H1 (cell line): ENCODE measurements at regions not wholly inside any gene's neighbourhood (a gene's known extent, or its start where the extent isn't known, plus 50 kb on each side); places are given as distances from the start of the nearest gene placed in this dataset.

Experiments
- ASH2L ChIP-seq: fragments of 200-600, 300-600 bp; sonication (generic); IDR thresholded peaks from one replicate; pipeline ENCODE4 v1.7.1; 2017; ENCODE audit warnings: low read length
- CBX5 ChIP-seq: fragments of 300-800, 300-1000 bp; sonication (generic); IDR thresholded peaks from 2 replicates; pipeline ENCODE4 v1.7.1; 2016; ENCODE audit warnings: antibody characterized with exemption, low read length, low read depth
- RBBP5 ChIP-seq: IDR thresholded peaks from 2 replicates; pipeline ENCODE4 v1.7.1; 2012; ENCODE audit warnings: low read depth, mild to moderate bottlenecking, inconsistent platforms, low read length, moderate library complexity, borderline replicate concordance
- SUZ12 ChIP-seq: fragments of 200-600 bp; sonication (generic); IDR thresholded peaks from 2 replicates; pipeline ENCODE4 v1.6.1; 2012; ENCODE audit warnings: mild to moderate bottlenecking, inconsistent platforms, low read length, moderate library complexity, mixed read lengths
- TF ChIP-seq, protein P1 (sequence below): fragments of 300-600 bp; sonication (generic); IDR thresholded peaks from 2 replicates; pipeline ENCODE4 v1.7.1; 2012; ENCODE audit warnings: low read length, moderate library complexity, mild to moderate bottlenecking, inconsistent platforms; ENCODE audit not compliant: insufficient replicate concordance
- TF ChIP-seq, protein P2 (sequence below): IDR thresholded peaks from 2 replicates; pipeline ENCODE4 v1.6.1; 2011; ENCODE audit warnings: low read depth, mild to moderate bottlenecking, low read length; ENCODE audit not compliant: insufficient read depth
- TF ChIP-seq, protein P3 (sequence below): IDR thresholded peaks from 2 replicates; pipeline ENCODE4 v1.6.1; 2012; ENCODE audit warnings: inconsistent platforms

DNA sequence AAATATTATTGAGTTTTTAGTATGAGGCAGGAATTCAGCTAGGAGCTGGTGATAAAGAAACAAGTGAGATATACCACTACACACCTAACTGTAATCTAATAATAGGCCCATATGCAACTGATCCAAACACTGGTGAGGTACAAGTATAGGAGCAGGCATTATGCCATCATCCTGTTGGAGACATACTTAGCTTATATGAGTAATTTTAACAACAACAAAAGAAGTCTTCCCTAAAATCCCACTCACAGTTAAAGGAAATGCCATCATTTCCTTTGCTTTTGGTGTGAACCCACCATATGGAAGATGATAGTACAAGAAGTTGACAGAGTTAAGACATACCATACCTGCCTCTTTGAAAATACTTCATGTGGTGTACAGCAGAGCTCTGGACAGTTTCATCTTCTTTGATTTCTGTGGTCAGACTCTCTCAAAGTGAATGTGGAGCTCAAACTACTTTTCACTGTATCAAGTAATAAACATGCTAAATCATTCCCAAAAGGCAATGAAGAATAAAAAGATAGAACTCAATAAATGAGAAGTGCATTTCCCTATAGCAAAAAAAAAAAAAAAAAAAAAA is 85.5 kb downstream of the CD200R1L start (continued):
- TF ChIP-seq, protein P1, sequence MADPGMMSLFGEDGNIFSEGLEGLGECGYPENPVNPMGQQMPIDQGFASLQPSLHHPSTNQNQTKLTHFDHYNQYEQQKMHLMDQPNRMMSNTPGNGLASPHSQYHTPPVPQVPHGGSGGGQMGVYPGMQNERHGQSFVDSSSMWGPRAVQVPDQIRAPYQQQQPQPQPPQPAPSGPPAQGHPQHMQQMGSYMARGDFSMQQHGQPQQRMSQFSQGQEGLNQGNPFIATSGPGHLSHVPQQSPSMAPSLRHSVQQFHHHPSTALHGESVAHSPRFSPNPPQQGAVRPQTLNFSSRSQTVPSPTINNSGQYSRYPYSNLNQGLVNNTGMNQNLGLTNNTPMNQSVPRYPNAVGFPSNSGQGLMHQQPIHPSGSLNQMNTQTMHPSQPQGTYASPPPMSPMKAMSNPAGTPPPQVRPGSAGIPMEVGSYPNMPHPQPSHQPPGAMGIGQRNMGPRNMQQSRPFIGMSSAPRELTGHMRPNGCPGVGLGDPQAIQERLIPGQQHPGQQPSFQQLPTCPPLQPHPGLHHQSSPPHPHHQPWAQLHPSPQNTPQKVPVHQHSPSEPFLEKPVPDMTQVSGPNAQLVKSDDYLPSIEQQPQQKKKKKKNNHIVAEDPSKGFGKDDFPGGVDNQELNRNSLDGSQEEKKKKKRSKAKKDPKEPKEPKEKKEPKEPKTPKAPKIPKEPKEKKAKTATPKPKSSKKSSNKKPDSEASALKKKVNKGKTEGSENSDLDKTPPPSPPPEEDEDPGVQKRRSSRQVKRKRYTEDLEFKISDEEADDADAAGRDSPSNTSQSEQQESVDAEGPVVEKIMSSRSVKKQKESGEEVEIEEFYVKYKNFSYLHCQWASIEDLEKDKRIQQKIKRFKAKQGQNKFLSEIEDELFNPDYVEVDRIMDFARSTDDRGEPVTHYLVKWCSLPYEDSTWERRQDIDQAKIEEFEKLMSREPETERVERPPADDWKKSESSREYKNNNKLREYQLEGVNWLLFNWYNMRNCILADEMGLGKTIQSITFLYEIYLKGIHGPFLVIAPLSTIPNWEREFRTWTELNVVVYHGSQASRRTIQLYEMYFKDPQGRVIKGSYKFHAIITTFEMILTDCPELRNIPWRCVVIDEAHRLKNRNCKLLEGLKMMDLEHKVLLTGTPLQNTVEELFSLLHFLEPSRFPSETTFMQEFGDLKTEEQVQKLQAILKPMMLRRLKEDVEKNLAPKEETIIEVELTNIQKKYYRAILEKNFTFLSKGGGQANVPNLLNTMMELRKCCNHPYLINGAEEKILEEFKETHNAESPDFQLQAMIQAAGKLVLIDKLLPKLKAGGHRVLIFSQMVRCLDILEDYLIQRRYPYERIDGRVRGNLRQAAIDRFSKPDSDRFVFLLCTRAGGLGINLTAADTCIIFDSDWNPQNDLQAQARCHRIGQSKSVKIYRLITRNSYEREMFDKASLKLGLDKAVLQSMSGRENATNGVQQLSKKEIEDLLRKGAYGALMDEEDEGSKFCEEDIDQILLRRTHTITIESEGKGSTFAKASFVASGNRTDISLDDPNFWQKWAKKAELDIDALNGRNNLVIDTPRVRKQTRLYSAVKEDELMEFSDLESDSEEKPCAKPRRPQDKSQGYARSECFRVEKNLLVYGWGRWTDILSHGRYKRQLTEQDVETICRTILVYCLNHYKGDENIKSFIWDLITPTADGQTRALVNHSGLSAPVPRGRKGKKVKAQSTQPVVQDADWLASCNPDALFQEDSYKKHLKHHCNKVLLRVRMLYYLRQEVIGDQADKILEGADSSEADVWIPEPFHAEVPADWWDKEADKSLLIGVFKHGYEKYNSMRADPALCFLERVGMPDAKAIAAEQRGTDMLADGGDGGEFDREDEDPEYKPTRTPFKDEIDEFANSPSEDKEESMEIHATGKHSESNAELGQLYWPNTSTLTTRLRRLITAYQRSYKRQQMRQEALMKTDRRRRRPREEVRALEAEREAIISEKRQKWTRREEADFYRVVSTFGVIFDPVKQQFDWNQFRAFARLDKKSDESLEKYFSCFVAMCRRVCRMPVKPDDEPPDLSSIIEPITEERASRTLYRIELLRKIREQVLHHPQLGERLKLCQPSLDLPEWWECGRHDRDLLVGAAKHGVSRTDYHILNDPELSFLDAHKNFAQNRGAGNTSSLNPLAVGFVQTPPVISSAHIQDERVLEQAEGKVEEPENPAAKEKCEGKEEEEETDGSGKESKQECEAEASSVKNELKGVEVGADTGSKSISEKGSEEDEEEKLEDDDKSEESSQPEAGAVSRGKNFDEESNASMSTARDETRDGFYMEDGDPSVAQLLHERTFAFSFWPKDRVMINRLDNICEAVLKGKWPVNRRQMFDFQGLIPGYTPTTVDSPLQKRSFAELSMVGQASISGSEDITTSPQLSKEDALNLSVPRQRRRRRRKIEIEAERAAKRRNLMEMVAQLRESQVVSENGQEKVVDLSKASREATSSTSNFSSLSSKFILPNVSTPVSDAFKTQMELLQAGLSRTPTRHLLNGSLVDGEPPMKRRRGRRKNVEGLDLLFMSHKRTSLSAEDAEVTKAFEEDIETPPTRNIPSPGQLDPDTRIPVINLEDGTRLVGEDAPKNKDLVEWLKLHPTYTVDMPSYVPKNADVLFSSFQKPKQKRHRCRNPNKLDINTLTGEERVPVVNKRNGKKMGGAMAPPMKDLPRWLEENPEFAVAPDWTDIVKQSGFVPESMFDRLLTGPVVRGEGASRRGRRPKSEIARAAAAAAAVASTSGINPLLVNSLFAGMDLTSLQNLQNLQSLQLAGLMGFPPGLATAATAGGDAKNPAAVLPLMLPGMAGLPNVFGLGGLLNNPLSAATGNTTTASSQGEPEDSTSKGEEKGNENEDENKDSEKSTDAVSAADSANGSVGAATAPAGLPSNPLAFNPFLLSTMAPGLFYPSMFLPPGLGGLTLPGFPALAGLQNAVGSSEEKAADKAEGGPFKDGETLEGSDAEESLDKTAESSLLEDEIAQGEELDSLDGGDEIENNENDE, result no peak
- TF ChIP-seq ASH2L (no peak), RBBP5 (no peak), SUZ12 (no peak), CBX5 (no peak)
- TF ChIP-seq, protein P2, sequence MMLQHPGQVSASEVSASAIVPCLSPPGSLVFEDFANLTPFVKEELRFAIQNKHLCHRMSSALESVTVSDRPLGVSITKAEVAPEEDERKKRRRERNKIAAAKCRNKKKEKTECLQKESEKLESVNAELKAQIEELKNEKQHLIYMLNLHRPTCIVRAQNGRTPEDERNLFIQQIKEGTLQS, result no peak
- TF ChIP-seq, protein P3, sequence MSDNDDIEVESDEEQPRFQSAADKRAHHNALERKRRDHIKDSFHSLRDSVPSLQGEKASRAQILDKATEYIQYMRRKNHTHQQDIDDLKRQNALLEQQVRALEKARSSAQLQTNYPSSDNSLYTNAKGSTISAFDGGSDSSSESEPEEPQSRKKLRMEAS, result no peak
